ENCODE measurements at regions not wholly inside any gene's neighbourhood (a gene's known extent, or its start where the extent isn't known, plus 50 kb on each side); places are given as distances from the start of the nearest gene placed in this dataset.

DNA sequence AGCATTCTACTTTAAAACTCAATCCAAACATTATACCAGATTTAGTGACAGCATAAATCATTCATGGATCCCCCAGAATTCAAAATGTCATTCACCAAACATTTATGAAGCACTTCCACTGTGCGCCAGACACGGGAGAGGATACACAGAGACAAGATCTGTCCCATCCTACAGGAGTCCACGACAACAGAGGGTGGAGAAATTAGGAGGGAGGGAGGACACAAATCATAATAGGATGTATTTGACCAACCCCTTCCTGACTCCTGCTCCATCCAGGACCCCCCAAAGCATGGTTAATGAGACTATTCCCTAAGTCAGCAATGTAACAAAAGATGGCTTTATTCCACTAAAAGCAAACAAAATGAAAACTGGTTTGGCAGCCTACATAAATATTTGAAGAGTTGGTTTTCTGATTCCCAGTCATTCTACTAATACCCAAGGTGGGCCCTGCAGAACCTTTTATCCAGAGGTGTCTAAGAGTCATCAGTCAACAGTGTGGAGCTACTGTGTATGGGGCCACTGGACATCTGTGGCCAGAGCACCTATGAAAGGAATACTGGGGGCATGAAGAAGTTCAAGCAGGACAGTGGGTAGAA is 62.8 kb upstream of the DOCK9 start:
- Histone ChIP-seq H3K27ac (ENCODE audit: low read length) (no peak overlapping the region), H3K36me3 (ENCODE audit: control insufficient read depth in 2 of 2, insufficient read depth in 2 of 2, low read length in 2 of 2) (no peaks in the 10 kb centered on the region), H3K27me3 (ENCODE audit: control insufficient read depth in 1 of 2, insufficient read depth in 2 of 2, low read length in 2 of 2) (no peaks in the 10 kb centered on the region), H3K9ac (ENCODE audit: low read length in 2 of 2) (no peak overlapping the region), H3K9me3 (ENCODE audit: control insufficient read depth in 2 of 2, low read length in 2 of 2) (no peaks in the 10 kb centered on the region), H3K4me3 (ENCODE audit: low read length in 2 of 2) (no peak overlapping the region), H3K4me1 (ENCODE audit: control insufficient read depth, insufficient read depth, low read length) (peaks cover 19% of the 10 kb centered on the region)

DNA sequence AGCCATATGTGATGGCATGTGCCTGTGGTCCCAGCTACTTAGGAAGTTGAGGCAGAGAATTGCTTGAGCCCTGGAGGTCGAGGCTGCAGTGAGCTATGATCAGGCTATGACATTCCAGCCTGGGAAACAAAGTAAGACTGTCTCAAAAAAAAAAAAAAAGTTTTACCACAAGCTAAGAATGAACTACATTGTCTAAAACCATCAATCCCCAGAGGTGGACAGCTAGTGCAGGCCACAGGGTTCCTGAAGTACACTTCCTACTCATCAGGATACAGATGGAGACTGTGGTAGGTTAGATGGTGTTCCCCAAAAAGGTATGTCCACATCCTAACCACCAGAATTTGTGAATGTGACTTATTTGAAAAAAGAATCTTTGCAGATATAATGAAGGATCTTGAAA is 63.5 kb upstream of the DOCK9 start:
- no peaks in the 10 kb centered on the region for H3K9me3 ChIP-seq (ENCODE audit: control insufficient read depth in 2 of 2, low read length in 2 of 2)
- H3K27me3 ChIP-seq (ENCODE audit: control insufficient read depth in 1 of 2, insufficient read depth in 2 of 2, low read length in 2 of 2) = no peaks in the 10 kb centered on the region
- H3K4me1 ChIP-seq (ENCODE audit: control insufficient read depth, insufficient read depth, low read length) = peaks cover 22% of the 10 kb centered on the region
- no peak overlapping the region for H3K27ac ChIP-seq (ENCODE audit: low read length)
- H3K4me3 ChIP-seq (ENCODE audit: low read length in 2 of 2) = no peak overlapping the region
- H3K36me3 ChIP-seq (ENCODE audit: control insufficient read depth in 2 of 2, insufficient read depth in 2 of 2, low read length in 2 of 2) = no peaks in the 10 kb centered on the region
- no peak overlapping the region for H3K9ac ChIP-seq (ENCODE audit: low read length in 2 of 2)

DNA sequence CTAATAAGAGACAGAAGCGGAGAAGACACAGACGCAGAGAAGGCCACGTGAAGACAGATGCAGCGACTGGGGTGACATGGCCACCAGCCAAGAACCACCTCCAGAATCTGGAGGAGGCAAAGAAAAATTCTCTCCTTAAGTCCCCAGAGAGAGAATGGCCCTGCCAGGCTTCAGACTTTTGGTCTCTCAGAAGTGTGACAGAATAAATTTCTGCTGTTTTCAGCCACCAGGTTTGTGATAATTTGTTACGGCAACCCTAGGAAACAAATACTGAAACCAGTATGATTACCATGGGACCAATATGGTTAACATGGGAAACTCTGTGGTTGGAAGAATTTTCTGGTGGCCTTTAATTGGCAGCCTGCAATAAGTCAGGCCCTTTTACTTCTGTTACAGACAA is 63.9 kb upstream of the DOCK9 start:
- no peak overlapping the region for H3K4me3 ChIP-seq (ENCODE audit: low read length in 2 of 2)
- no peaks in the 10 kb centered on the region for H3K36me3 ChIP-seq (ENCODE audit: control insufficient read depth in 2 of 2, insufficient read depth in 2 of 2, low read length in 2 of 2)
- no peak overlapping the region for H3K9ac ChIP-seq (ENCODE audit: low read length in 2 of 2)
- H3K4me1 ChIP-seq (ENCODE audit: control insufficient read depth, insufficient read depth, low read length) = peaks cover 25% of the 10 kb centered on the region
- H3K9me3 ChIP-seq (ENCODE audit: control insufficient read depth in 2 of 2, low read length in 2 of 2) = no peaks in the 10 kb centered on the region
- no peaks in the 10 kb centered on the region for H3K27me3 ChIP-seq (ENCODE audit: control insufficient read depth in 1 of 2, insufficient read depth in 2 of 2, low read length in 2 of 2)
- H3K27ac ChIP-seq (ENCODE audit: low read length) = no peak overlapping the region

DNA sequence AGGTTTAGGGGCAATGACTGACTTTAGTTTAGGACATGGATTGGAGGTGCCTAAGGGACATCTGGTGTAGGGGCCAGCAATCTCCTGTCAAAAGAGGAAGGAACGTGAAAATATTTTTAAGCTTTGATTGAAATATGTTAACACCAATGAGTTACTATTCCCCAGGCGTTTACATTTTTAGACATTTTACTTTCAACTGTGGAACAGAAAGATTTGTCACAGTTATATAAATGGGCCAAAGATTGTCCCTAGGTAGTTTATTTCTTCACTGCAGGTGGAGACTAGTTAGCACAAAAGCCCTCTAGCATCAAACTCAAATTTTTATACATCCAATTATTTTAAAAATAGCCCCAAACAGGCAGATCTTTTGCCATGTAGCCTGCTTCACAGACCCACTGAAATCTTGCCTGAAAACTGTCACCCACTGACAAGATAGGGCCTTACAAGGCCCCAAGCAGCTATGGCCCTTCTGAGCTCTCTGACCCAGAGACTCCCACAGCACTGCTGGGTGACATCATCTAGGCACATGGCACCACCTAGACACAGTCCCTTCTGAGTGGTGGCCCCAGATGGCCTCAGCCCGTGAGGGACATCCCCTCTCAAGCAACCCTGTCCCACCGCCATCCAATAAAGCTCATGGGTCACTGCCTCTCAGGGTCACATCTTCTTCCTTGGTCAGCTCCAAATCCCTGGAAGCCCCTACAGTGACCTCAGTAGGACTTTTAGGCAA is 64.8 kb upstream of the DOCK9 start:
- H3K27ac ChIP-seq (ENCODE audit: low read length) = no peak overlapping the region
- H3K27me3 ChIP-seq (ENCODE audit: control insufficient read depth in 1 of 2, insufficient read depth in 2 of 2, low read length in 2 of 2) = no peaks in the 10 kb centered on the region

GRCh38 chr13:99043831-99044231 is 66.0 kb upstream of the DOCK9 start:
- H3K4me3 ChIP-seq (ENCODE audit: low read length in 2 of 2) = no peak overlapping the region
- no peaks in the 10 kb centered on the region for H3K9me3 ChIP-seq (ENCODE audit: control insufficient read depth in 2 of 2, low read length in 2 of 2)
- no peaks in the 10 kb centered on the region for H3K27me3 ChIP-seq (ENCODE audit: control insufficient read depth in 1 of 2, insufficient read depth in 2 of 2, low read length in 2 of 2)
- H3K9ac ChIP-seq (ENCODE audit: low read length in 2 of 2) = no peak overlapping the region
- H3K27ac ChIP-seq (ENCODE audit: low read length) = no peak overlapping the region
- no peaks in the 10 kb centered on the region for H3K36me3 ChIP-seq (ENCODE audit: control insufficient read depth in 2 of 2, insufficient read depth in 2 of 2, low read length in 2 of 2)
- H3K4me1 ChIP-seq (ENCODE audit: control insufficient read depth, insufficient read depth, low read length) = peaks cover 37% of the 10 kb centered on the region

More for the DNA sequence above, 64.8 kb upstream of the DOCK9 start:
- Histone ChIP-seq H3K4me3 (ENCODE audit: low read length in 2 of 2) (no peak overlapping the region), H3K9ac (ENCODE audit: low read length in 2 of 2) (no peak overlapping the region), H3K4me1 (ENCODE audit: control insufficient read depth, insufficient read depth, low read length) (peaks cover 26% of the 10 kb centered on the region), H3K9me3 (ENCODE audit: control insufficient read depth in 2 of 2, low read length in 2 of 2) (no peaks in the 10 kb centered on the region), H3K36me3 (ENCODE audit: control insufficient read depth in 2 of 2, insufficient read depth in 2 of 2, low read length in 2 of 2) (no peaks in the 10 kb centered on the region)

GRCh38 chr13:99044764-99045163 is 66.9 kb upstream of the DOCK9 start:
- H3K27ac ChIP-seq (ENCODE audit: low read length) = no peak overlapping the region
- H3K36me3 ChIP-seq (ENCODE audit: control insufficient read depth in 2 of 2, insufficient read depth in 2 of 2, low read length in 2 of 2) = no peaks in the 10 kb centered on the region
- no peak overlapping the region for H3K9ac ChIP-seq (ENCODE audit: low read length in 2 of 2)
- H3K4me3 ChIP-seq (ENCODE audit: low read length in 2 of 2) = no peak overlapping the region
- peaks cover 37% of the 10 kb centered on the region for H3K4me1 ChIP-seq (ENCODE audit: control insufficient read depth, insufficient read depth, low read length)
- H3K9me3 ChIP-seq (ENCODE audit: control insufficient read depth in 2 of 2, low read length in 2 of 2) = no peaks in the 10 kb centered on the region
- no peaks in the 10 kb centered on the region for H3K27me3 ChIP-seq (ENCODE audit: control insufficient read depth in 1 of 2, insufficient read depth in 2 of 2, low read length in 2 of 2)

DNA sequence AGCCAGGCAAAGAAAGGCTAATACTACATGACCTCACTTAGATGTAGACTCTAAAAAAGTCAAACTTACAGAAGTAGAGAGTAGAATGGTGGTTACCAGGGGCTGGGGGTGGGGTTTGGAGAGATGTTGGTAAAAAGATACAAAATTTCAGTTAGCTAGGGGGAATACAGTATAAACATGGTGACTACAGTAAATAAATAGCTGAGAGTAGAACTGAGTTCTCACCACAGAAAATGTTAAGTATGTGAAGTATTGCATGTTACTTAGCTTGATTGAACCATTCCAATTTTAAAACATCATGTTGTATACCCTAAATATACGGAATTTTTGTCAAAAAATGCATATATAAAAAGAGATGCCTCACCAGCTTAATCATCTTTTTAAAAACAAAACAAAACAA is 67.5 kb upstream of the DOCK9 start:
- H3K9me3 ChIP-seq (ENCODE audit: control insufficient read depth in 2 of 2, low read length in 2 of 2) = no peaks in the 10 kb centered on the region
- H3K36me3 ChIP-seq (ENCODE audit: control insufficient read depth in 2 of 2, insufficient read depth in 2 of 2, low read length in 2 of 2) = no peaks in the 10 kb centered on the region
- H3K27me3 ChIP-seq (ENCODE audit: control insufficient read depth in 1 of 2, insufficient read depth in 2 of 2, low read length in 2 of 2) = no peaks in the 10 kb centered on the region
- H3K4me1 ChIP-seq (ENCODE audit: control insufficient read depth, insufficient read depth, low read length) = peaks cover 37% of the 10 kb centered on the region
- no peak overlapping the region for H3K9ac ChIP-seq (ENCODE audit: low read length in 2 of 2)
- no peak overlapping the region for H3K4me3 ChIP-seq (ENCODE audit: low read length in 2 of 2)
- H3K27ac ChIP-seq (ENCODE audit: low read length) = no peak overlapping the region

- H3K9ac ChIP-seq (ENCODE audit: low read length in 2 of 2) = no peak overlapping the region
- H3K27me3 ChIP-seq (ENCODE audit: control insufficient read depth in 1 of 2, insufficient read depth in 2 of 2, low read length in 2 of 2) = no peaks in the 10 kb centered on the region
- H3K36me3 ChIP-seq (ENCODE audit: control insufficient read depth in 2 of 2, insufficient read depth in 2 of 2, low read length in 2 of 2) = no peaks in the 10 kb centered on the region
- H3K27ac ChIP-seq (ENCODE audit: low read length) = no peak overlapping the region
- H3K4me3 ChIP-seq (ENCODE audit: low read length in 2 of 2) = no peak overlapping the region
- no peaks in the 10 kb centered on the region for H3K9me3 ChIP-seq (ENCODE audit: control insufficient read depth in 2 of 2, low read length in 2 of 2)
- peaks cover 45% of the 10 kb centered on the region for H3K4me1 ChIP-seq (ENCODE audit: control insufficient read depth, insufficient read depth, low read length)
These were observed 69.0 kb upstream of the DOCK9 start for GRCh38 chr13:99046851-99047250.

- Histone ChIP-seq H3K9me3 (ENCODE audit: control insufficient read depth in 2 of 2, low read length in 2 of 2) (no peaks in the 10 kb centered on the region), H3K9ac (ENCODE audit: low read length in 2 of 2) (no peak overlapping the region), H3K4me1 (ENCODE audit: control insufficient read depth, insufficient read depth, low read length) (peaks cover 42% of the 10 kb centered on the region), H3K27me3 (ENCODE audit: control insufficient read depth in 1 of 2, insufficient read depth in 2 of 2, low read length in 2 of 2) (no peaks in the 10 kb centered on the region), H3K4me3 (ENCODE audit: low read length in 2 of 2) (no peak overlapping the region), H3K36me3 (ENCODE audit: control insufficient read depth in 2 of 2, insufficient read depth in 2 of 2, low read length in 2 of 2) (no peaks in the 10 kb centered on the region), H3K27ac (ENCODE audit: low read length) (peak overlapping the region; percentile 18)
These were observed 73.2 kb upstream of the DOCK9 start for GRCh38 chr13:99050983-99051488.

DNA sequence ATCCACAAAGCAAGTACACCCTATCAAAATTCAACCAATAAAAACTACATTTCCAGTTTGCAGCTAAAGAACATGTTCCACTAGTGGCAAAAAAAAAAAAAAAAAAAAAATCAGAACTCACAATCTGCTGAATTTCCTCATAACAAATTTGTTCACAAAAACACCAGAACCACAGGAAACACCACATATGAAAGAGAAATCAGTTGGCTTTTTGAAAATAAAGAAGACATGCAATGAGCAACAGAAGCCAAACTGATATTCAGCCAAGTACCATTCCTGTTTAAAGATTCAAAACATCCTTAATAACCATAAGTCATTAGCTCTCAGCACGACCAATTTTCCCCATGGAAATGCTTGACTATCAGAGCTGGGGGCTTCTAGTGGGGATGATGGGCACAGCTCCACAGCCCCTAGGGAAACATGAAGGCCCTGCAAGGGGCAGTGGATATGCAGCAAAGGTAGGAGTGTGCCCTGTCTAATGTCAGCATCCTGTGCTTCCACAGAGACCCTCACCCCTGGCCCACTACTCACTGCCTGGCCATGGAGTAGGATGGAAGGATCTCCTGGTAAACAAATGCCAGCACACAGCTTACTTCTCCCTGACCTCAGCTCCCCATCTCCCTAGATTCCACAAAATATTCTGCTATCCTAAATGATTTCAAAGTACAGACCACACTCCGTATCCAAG is 74.0 kb upstream of the DOCK9 start:
- peak overlapping the region; percentile 18 for H3K27ac ChIP-seq (ENCODE audit: low read length)
- no peaks in the 10 kb centered on the region for H3K27me3 ChIP-seq (ENCODE audit: control insufficient read depth in 1 of 2, insufficient read depth in 2 of 2, low read length in 2 of 2)
- no peak overlapping the region for H3K4me3 ChIP-seq (ENCODE audit: low read length in 2 of 2)
- no peak overlapping the region for H3K9ac ChIP-seq (ENCODE audit: low read length in 2 of 2)
- H3K36me3 ChIP-seq (ENCODE audit: control insufficient read depth in 2 of 2, insufficient read depth in 2 of 2, low read length in 2 of 2) = no peaks in the 10 kb centered on the region
- no peaks in the 10 kb centered on the region for H3K9me3 ChIP-seq (ENCODE audit: control insufficient read depth in 2 of 2, low read length in 2 of 2)
- H3K4me1 ChIP-seq (ENCODE audit: control insufficient read depth, insufficient read depth, low read length) = peaks cover 43% of the 10 kb centered on the region

All from stomach smooth muscle (tissue), 2 donors.